SIG-M5 treated with dmso at 0.1 percent for 504 hours (cell line): ENCODE measurements at regions not wholly inside any gene's neighbourhood (a gene's known extent, or its start where the extent isn't known, plus 50 kb on each side); places are given as distances from the start of the nearest gene placed in this dataset.
"Not testable (repeated sequence)": the region's sequence is repeated elsewhere in the genome, so short reads cannot be mapped to it uniquely, and the experiment has no call there.

Source experiments
- DNase-seq: peaks from one replicate; lab custom pipeline; 2025; ENCODE audit not compliant: unreplicated experiment; lab: John Stamatoyannopoulos, UW

GRCh38 chr5:104126980-104127379 is 564.4 kb upstream of the NUDT12 start:
- DNase-seq = no peak

- DNase-seq = no peak
These were observed 556.9 kb upstream of the NUDT12 start for GRCh38 chr5:104119529-104119928.

- peak; percentile 93 for DNase-seq
These were observed 549.0 kb upstream of the NUDT12 start for GRCh38 chr5:104111632-104112031.

GRCh38 chr5:104096451-104096850 is 533.9 kb upstream of the NUDT12 start:
- no peak for DNase-seq

GRCh38 chr5:104095527-104095926 is 532.9 kb upstream of the NUDT12 start:
- peak; percentile 51 for DNase-seq

GRCh38 chr5:104088876-104089778 is 526.5 kb upstream of the NUDT12 start:
- DNase-seq = no peak

- no peak for DNase-seq
These were observed 522.3 kb upstream of the NUDT12 start for GRCh38 chr5:104084896-104085295.

- no peak for DNase-seq
These were observed 520.2 kb upstream of the NUDT12 start for GRCh38 chr5:104082754-104083153.

- DNase-seq = no peak
These were observed 518.6 kb upstream of the NUDT12 start for GRCh38 chr5:104081232-104081631.

GRCh38 chr5:104080646-104081175 is 518.1 kb upstream of the NUDT12 start:
- no peak for DNase-seq

GRCh38 chr5:104079861-104080645 is 517.5 kb upstream of the NUDT12 start:
- DNase-seq = not testable (repeated sequence)

GRCh38 chr5:104071887-104072286 is 509.3 kb upstream of the NUDT12 start:
- no peak for DNase-seq

GRCh38 chr5:104062621-104063377 is 500.2 kb upstream of the NUDT12 start:
- DNase-seq = no peak

- DNase-seq = no peak
These were observed 499.1 kb upstream of the NUDT12 start for GRCh38 chr5:104061707-104062106.

- no peak for DNase-seq
These were observed 490.7 kb upstream of the NUDT12 start for GRCh38 chr5:104053353-104053649.

GRCh38 chr5:104052558-104053352 is 490.2 kb upstream of the NUDT12 start:
- no peak for DNase-seq

- DNase-seq = no peak
These were observed 487.8 kb upstream of the NUDT12 start for GRCh38 chr5:104050436-104050835.

GRCh38 chr5:104049752-104050151 is 487.2 kb upstream of the NUDT12 start:
- no peak for DNase-seq

- DNase-seq = no peak
These were observed 485.6 kb upstream of the NUDT12 start for GRCh38 chr5:104048231-104048630.

- no peak for DNase-seq
These were observed 483.4 kb upstream of the NUDT12 start for GRCh38 chr5:104045987-104046386.
